Spinal cord (tissue), 9 donors: ENCODE measurements at regions not wholly inside any gene's neighbourhood (a gene's known extent, or its start where the extent isn't known, plus 50 kb on each side); places are given as distances from the start of the nearest gene placed in this dataset.

ENCODE experiments used
- DNase-seq, 6 donors: peaks; one replicate each; pipeline versions ENCODE4 v3.0.0 to v3.0.0-alpha.2; 2013 to 2015; ENCODE audit warnings: low spot score in 6 of 6, low read depth in 4 of 6
- H3K27ac ChIP-seq: one replicate; pipeline ENCODE4 v1.5.1; 2013; ENCODE audit warnings: low read depth, low read length, control low read depth
- H3K27me3 ChIP-seq: one replicate; pipeline ENCODE4 v1.6.1; 2013; ENCODE audit warnings: low read length; ENCODE audit not compliant: control insufficient read depth, insufficient read depth
- H3K36me3 ChIP-seq: one replicate; pipeline ENCODE4 v1.6.1; 2013; ENCODE audit warnings: low read length; ENCODE audit not compliant: control insufficient read depth, insufficient read depth
- H3K4me1 ChIP-seq: one replicate; pipeline ENCODE4 v1.6.1; 2013; ENCODE audit warnings: low read length; ENCODE audit not compliant: control insufficient read depth, insufficient read depth
- H3K4me3 ChIP-seq: one replicate; pipeline ENCODE4 v1.5.1; 2013; ENCODE audit warnings: low read depth, low read length, control low read depth
- H3K9me3 ChIP-seq: one replicate; pipeline ENCODE4 v1.6.1; 2013; ENCODE audit warnings: low read length; ENCODE audit not compliant: control insufficient read depth, insufficient read depth
- WGBS: methylation state at CpG from one replicate; pipeline ENCODE4 v1.1.5; 2013; ENCODE audit warnings: missing lambda C conversion rate; ENCODE audit not compliant: insufficient coverage; 5-methylcytosine and 5-hydroxymethylcytosine counted together
- donor health status: healthy.

DNA sequence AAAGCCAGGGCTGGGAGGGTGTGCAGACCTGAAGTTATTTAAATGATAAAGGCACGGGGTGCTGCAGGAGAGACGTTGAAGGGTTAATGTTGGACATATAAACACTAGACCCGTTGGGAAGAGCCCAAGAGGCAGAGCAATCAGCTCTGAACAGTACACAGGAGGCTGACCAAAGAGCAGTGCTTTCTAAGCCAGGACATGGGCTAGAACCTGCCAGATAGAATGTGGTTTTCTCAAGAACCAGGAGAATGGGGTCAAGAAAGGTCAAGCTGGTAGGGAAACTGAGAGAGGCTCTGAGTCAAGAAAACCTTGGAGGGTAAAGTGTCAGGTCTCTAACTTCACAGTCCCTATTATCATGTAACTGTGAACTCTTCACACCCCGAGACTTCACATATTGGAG lies 143.2 kb upstream of the EEA1 start:
- no peaks in the 10 kb centered on the region for H3K36me3 ChIP-seq
- H3K27ac ChIP-seq: no peak overlapping the region
- H3K9me3 ChIP-seq: no peaks in the 10 kb centered on the region
- no peaks in the 10 kb centered on the region for H3K27me3 ChIP-seq
- 63% methylated on average over 3 of the region's 4 CpGs for WGBS
- DNase-seq: no peak
- no peaks in the 10 kb centered on the region for H3K4me1 ChIP-seq
- no peak overlapping the region for H3K4me3 ChIP-seq

GRCh38 chr12:93073324-93073723 lies 144.2 kb upstream of the EEA1 start:
- 86% methylated on average over 2 of the region's 4 CpGs for WGBS
- Histone ChIP-seq H3K4me3 (no peak overlapping the region), H3K36me3 (no peaks in the 10 kb centered on the region), H3K27me3 (no peaks in the 10 kb centered on the region), H3K27ac (no peak overlapping the region), H3K9me3 (no peaks in the 10 kb centered on the region), H3K4me1 (no peaks in the 10 kb centered on the region)
- no peak for DNase-seq

DNA sequence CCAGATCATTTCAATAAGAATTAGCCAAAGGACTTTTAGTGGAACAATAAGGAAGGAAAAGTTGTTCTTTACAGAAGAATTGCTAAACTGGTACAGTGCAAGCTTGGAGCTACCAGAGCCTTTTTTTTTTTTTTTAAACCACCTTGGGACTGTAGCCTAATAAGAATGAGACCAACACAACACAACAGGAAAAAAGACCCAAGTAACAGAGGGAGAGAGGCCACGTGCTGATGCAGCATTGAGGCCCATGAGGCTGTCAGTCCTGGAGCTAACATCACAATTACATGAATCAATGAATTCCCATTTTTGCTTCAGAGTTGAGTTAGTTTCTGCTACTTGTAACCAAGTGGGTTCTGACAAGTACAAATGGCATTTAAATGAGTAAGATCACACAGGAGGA lies 149.0 kb upstream of the EEA1 start:
- Histone ChIP-seq H3K27me3 (no peaks in the 10 kb centered on the region), H3K9me3 (no peaks in the 10 kb centered on the region), H3K27ac (no peak overlapping the region), H3K4me3 (no peak overlapping the region), H3K4me1 (no peaks in the 10 kb centered on the region), H3K36me3 (no peaks in the 10 kb centered on the region)
- no CpG with 5 or more reads among the region's 1 CpG for WGBS
- DNase-seq: no peak

- no peak for DNase-seq
- Histone ChIP-seq H3K4me1 (no peaks in the 10 kb centered on the region), H3K36me3 (no peaks in the 10 kb centered on the region), H3K4me3 (no peak overlapping the region), H3K27ac (peak overlapping the region; percentile 54), H3K9me3 (no peaks in the 10 kb centered on the region), H3K27me3 (no peaks in the 10 kb centered on the region)
- WGBS: 76% methylated on average over 5 of the region's 8 CpGs
These were observed 149.5 kb upstream of the EEA1 start for GRCh38 chr12:93078577-93078976.

DNA sequence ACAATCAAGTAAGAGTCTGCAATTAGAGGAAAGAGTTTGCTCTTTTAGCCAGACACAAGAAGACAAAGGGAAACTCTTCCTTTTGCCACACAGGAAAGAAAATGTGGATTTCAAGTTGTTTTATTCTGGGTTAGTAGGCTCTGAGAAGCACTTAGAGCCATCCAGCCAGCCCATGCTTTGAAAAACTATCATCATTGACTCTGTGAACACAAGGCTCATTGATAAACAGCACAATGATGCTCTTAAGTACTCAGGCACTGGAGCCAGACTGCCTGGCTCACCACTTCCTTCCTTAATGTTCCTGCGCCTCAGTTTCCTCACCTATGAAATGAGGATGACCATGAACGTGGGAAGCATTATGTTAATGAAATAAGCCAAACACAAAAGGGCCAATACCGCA lies 150.2 kb upstream of the EEA1 start:
- H3K4me1 ChIP-seq: no peaks in the 10 kb centered on the region
- H3K27ac ChIP-seq: peak overlapping the region; percentile 54
- H3K36me3 ChIP-seq: no peaks in the 10 kb centered on the region
- H3K9me3 ChIP-seq: no peaks in the 10 kb centered on the region
- DNase-seq: peak in 1 of 6 donors; percentile 32
- no peaks in the 10 kb centered on the region for H3K27me3 ChIP-seq
- no CpG with 5 or more reads among the region's 3 CpGs for whole genome bisulfite sequencing
- no peak overlapping the region for H3K4me3 ChIP-seq

- Histone ChIP-seq H3K27ac (no peak overlapping the region), H3K4me3 (no peak overlapping the region), H3K36me3 (no peaks in the 10 kb centered on the region), H3K27me3 (no peaks in the 10 kb centered on the region), H3K9me3 (no peaks in the 10 kb centered on the region), H3K4me1 (no peaks in the 10 kb centered on the region)
- no peak for DNase-seq
- WGBS: 64% methylated on average over 4 of the region's 6 CpGs
These were observed 150.9 kb upstream of the EEA1 start for GRCh38 chr12:93079976-93080375.

DNA sequence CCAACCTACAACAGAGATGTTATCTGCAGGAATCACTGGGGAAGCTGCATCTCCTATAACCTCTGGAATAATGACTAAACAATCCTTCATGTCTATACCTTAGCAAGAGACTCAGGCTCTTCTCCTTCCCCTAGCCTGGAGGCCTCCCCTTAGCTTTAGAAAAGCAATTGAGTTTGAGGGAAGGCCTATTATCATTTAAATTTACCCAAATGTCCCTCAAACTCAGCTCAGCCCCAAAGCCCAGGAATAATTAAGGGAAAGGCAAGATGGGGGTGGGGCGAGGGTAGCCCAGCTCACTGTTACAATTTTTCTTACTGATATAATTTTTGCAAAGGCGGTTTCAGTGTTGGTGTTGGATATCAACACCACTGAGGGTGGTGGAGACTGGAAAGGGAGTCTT lies 151.4 kb upstream of the EEA1 start:
- no peaks in the 10 kb centered on the region for H3K27me3 ChIP-seq
- H3K4me3 ChIP-seq: no peak overlapping the region
- no peaks in the 10 kb centered on the region for H3K4me1 ChIP-seq
- no CpG with 5 or more reads among the region's 2 CpGs for WGBS
- H3K36me3 ChIP-seq: no peaks in the 10 kb centered on the region
- no peaks in the 10 kb centered on the region for H3K9me3 ChIP-seq
- no peak for DNase-seq
- no peak overlapping the region for H3K27ac ChIP-seq

GRCh38 chr12:93080994-93081809 lies 152.1 kb upstream of the EEA1 start:
- DNase-seq: no peak
- no peaks in the 10 kb centered on the region for H3K9me3 ChIP-seq
- no peaks in the 10 kb centered on the region for H3K4me1 ChIP-seq
- no peak overlapping the region for H3K27ac ChIP-seq
- 84% methylated on average over 8 of the region's 10 CpGs for WGBS
- no peaks in the 10 kb centered on the region for H3K36me3 ChIP-seq
- H3K27me3 ChIP-seq: no peaks in the 10 kb centered on the region
- H3K4me3 ChIP-seq: no peak overlapping the region

DNA sequence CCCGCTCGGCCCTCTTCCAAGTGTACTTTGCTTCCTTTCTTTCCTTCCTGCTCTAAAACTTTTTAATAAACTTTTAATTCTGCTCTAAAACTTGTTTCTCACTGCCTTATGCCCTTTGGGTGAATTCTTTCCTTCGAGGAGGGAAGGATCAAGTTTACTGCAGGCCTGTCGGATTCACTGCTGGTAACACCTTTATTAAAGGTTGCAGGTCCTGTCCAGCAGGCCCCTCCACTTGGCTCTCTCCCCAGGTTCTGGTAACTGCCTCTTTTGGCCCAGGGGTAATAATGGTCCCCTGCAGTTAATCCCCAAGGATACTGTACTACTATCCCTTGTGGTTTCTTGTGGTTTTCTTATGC lies 152.7 kb upstream of the EEA1 start:
- Histone ChIP-seq H3K27me3 (no peaks in the 10 kb centered on the region), H3K9me3 (no peaks in the 10 kb centered on the region), H3K4me3 (no peak overlapping the region), H3K27ac (no peak overlapping the region), H3K4me1 (no peaks in the 10 kb centered on the region), H3K36me3 (no peaks in the 10 kb centered on the region)
- WGBS: 94% methylated on average over 4 of the region's 4 CpGs
- DNase-seq: no peak
